Ovary (tissue), 3 donors: ENCODE measurements at regions not wholly inside any gene's neighbourhood (a gene's known extent, or its start where the extent isn't known, plus 50 kb on each side); places are given as distances from the start of the nearest gene placed in this dataset.

Experiments
- CTCF ChIP-seq, 3 donors: fragments of 450-650 bp in 2 of 3; fragments of 200-600 bp in 1 of 3; IDR thresholded peaks; one replicate each; pipeline versions ENCODE4 v1.5.1 to v1.8.0; 2016 to 2022; ENCODE audit warnings: antibody characterized with exemption in 3 of 3, mild to moderate bottlenecking in 1 of 3
- POLR2A ChIP-seq: fragments of 450-650 bp; IDR thresholded peaks from one replicate; pipeline ENCODE4 v1.6.1; 2017; ENCODE audit warnings: antibody characterized with exemption, mild to moderate bottlenecking, moderate library complexity
- donor health status: DM: no; HTN: no; CAD: no.

GRCh38 chr6:4504700-4505099 is 271.5 kb upstream of the CDYL start:
- TF ChIP-seq POLR2A, result no peak
- TF ChIP-seq CTCF (IDR thresholded peaks at IDR 0.05), result no peak
